ENCODE measurements at regions not wholly inside any gene's neighbourhood (a gene's known extent, or its start where the extent isn't known, plus 50 kb on each side); places are given as distances from the start of the nearest gene placed in this dataset.
"Not testable (repeated sequence)": the region's sequence is repeated elsewhere in the genome, so short reads cannot be mapped to it uniquely, and the experiment has no call there.

DNA sequence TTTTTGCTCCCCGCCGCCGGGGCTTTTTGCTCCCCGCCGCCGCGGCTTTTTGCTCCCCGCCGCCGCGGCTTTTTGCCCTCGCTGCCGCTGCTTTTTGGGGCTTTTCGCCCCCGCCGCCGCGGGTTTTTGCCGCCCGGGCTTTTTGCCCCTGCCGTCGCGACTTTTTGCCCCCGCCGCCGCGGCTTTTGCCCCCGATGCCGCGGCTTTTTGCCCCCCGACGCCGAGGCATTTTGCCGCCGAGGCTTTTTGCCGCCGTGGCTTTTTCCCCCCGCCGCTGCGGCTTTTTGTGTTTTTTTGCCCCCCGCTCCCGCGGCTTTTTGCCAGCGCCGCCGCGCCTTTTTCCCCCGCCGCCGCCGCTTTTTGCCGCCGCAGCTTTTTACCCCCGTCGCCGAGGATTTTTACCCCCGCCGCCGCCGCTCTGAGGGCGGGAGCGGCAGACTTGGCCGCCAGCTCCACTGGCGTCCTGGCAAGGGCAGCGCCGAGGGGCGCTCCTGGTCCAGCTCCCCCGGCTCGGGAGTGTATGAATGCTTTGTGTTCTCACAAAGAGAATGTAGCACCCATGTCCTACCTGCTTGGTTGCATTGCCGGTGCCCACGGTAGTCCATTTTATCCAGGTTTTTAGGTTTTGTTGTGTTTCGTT is 151.7 kb downstream of the KCNJ18 start:
- peaks cover 42 to 59% of the 10 kb centered on the region in 2 experiments for H3K9me3 Mint-ChIP-seq
- TF ChIP-seq, protein P1, sequence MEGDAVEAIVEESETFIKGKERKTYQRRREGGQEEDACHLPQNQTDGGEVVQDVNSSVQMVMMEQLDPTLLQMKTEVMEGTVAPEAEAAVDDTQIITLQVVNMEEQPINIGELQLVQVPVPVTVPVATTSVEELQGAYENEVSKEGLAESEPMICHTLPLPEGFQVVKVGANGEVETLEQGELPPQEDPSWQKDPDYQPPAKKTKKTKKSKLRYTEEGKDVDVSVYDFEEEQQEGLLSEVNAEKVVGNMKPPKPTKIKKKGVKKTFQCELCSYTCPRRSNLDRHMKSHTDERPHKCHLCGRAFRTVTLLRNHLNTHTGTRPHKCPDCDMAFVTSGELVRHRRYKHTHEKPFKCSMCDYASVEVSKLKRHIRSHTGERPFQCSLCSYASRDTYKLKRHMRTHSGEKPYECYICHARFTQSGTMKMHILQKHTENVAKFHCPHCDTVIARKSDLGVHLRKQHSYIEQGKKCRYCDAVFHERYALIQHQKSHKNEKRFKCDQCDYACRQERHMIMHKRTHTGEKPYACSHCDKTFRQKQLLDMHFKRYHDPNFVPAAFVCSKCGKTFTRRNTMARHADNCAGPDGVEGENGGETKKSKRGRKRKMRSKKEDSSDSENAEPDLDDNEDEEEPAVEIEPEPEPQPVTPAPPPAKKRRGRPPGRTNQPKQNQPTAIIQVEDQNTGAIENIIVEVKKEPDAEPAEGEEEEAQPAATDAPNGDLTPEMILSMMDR (conservative IDR thresholded peaks at IDR 0.05), result no peak
- H4K91ac ChIP-seq (ENCODE audit: insufficient read length, low read depth, low read length), result no peak overlapping the region

DNA sequence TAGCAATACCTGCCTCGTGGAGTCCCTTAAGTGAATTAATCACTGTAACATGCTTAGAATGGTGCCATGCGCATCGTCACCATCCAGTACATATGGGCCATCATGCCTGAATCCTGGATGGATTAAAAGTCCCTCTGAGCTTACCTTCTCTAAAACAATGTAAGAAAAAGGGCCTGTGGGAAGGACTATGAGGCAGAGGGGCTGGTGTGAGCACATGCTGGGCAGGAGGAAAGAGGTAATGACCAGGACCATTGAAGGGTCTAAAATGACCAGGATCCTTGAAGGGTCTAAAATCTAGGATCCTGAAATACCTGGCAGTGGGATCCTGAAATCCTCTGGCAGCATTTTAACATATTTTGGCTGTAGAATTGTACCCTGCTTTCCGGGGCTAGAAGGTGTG is 156.2 kb downstream of the KCNJ18 start:
- not testable (repeated sequence) for H2AK5ac ChIP-seq (ENCODE audit: insufficient read length, low read length); H3K4ac ChIP-seq (ENCODE audit: low read depth, low read length); H3K23me2 ChIP-seq (ENCODE audit: insufficient read length, low read depth, low read length, poor library complexity, severe bottlenecking); H2AFZ ChIP-seq (ENCODE audit: low read length); H3K56ac ChIP-seq (ENCODE audit: insufficient read length, low read depth, low read length); H3K4me2 ChIP-seq (ENCODE audit: insufficient read depth, insufficient read length, low read length); H3K27me3 ChIP-seq (ENCODE audit: insufficient read depth, low read length); H3K18ac ChIP-seq (ENCODE audit: insufficient read length, low read depth, low read length); H3K4me1 ChIP-seq (ENCODE audit: insufficient read depth, low read length); H4K8ac ChIP-seq (replicated peaks; ENCODE audit: insufficient read length, low read depth, low read length); H4K20me1 ChIP-seq (ENCODE audit: control insufficient read depth, insufficient read depth, insufficient read length); H3K14ac ChIP-seq (ENCODE audit: insufficient read depth, low read length); H2BK15ac ChIP-seq (ENCODE audit: low read depth, low read length); DNase-seq; H3K27me3 Mint-ChIP-seq (ENCODE audit: low read depth); H3K79me2 ChIP-seq (ENCODE audit: insufficient read depth, low read length); H3K4me3 Mint-ChIP-seq; H3K4me1 Mint-ChIP-seq; H2BK12ac ChIP-seq (ENCODE audit: insufficient read length, low read depth, low read length); H2BK5ac ChIP-seq (ENCODE audit: insufficient read length, low read length); H2BK20ac ChIP-seq (ENCODE audit: low read depth, low read length, poor library complexity, severe bottlenecking); H4K5ac ChIP-seq (ENCODE audit: insufficient read length, low read depth, low read length); H4K91ac ChIP-seq (ENCODE audit: insufficient read length, low read depth, low read length); H3K23ac ChIP-seq (ENCODE audit: insufficient read length, low read depth, low read length); H3K79me1 ChIP-seq (ENCODE audit: insufficient read depth, low read depth, low read length, poor library complexity, severe bottlenecking); H3T11ph ChIP-seq (ENCODE audit: low read length); H2BK120ac ChIP-seq (ENCODE audit: low read depth, low read length, poor library complexity, severe bottlenecking); H3K27ac Mint-ChIP-seq; H3K27ac ChIP-seq (ENCODE audit: insufficient read length, low read depth, low read length); H3K9ac ChIP-seq (ENCODE audit: extremely low read depth, insufficient read length, low read length)
- Mint-ChIP-seq H3K36me3 (ENCODE audit: insufficient read depth in 1 of 3, low read depth in 3 of 3) (peaks cover 5 to 18% (median 12%) of the 10 kb centered on the region in 3 experiments), H3K9me3 (peaks cover 23 to 35% of the 10 kb centered on the region in 2 experiments)
- no CpG with 5 or more reads among the region's 4 CpGs for WGBS (ENCODE audit: extremely low coverage, insufficient read length, low lambda C conversion rate)
- peaks cover 18% of the 10 kb centered on the region for H3K9me3 ChIP-seq (ENCODE audit: control insufficient read depth, low read depth, low read length)

More for the DNA sequence above, 151.7 kb downstream of the KCNJ18 start:
- H2BK12ac ChIP-seq (ENCODE audit: insufficient read length, low read depth, low read length), result no peak overlapping the region
- H3K18ac ChIP-seq (ENCODE audit: insufficient read length, low read depth, low read length), result no peak overlapping the region
- H3K14ac ChIP-seq (ENCODE audit: insufficient read depth, low read length), result no peak overlapping the region
- H3K27me3 ChIP-seq (ENCODE audit: insufficient read depth, low read length), result no peaks in the 10 kb centered on the region
- H3K4ac ChIP-seq (ENCODE audit: low read depth, low read length), result no peak overlapping the region
- Mint-ChIP-seq H3K27me3 (ENCODE audit: low read depth) (peaks cover 4% of the 10 kb centered on the region), H3K4me1 (no peaks in the 10 kb centered on the region), H3K4me3 (no peak overlapping the region), H3K27ac (no peak overlapping the region), H3K36me3 (ENCODE audit: insufficient read depth in 1 of 3, low read depth in 3 of 3) (peaks cover 3 to 18% (median 7%) of the 10 kb centered on the region in 3 experiments; a peak in 6 of 7 replicates)
- H3K9ac ChIP-seq (ENCODE audit: extremely low read depth, insufficient read length, low read length), result no peak overlapping the region
- H3K79me1 ChIP-seq (ENCODE audit: insufficient read depth, low read depth, low read length, poor library complexity, severe bottlenecking), result no peaks in the 10 kb centered on the region
- H3K9me3 ChIP-seq (ENCODE audit: control insufficient read depth, low read depth, low read length), result peaks cover 17% of the 10 kb centered on the region
- H4K20me1 ChIP-seq (ENCODE audit: control insufficient read depth, insufficient read depth, insufficient read length), result no peaks in the 10 kb centered on the region
- H2AFZ ChIP-seq (ENCODE audit: low read length), result no peak overlapping the region
- H2BK15ac ChIP-seq (ENCODE audit: low read depth, low read length), result no peak overlapping the region
- H3K4me1 ChIP-seq (ENCODE audit: insufficient read depth, low read length), result no peaks in the 10 kb centered on the region
- no peak for DNase-seq
- H3K56ac ChIP-seq (ENCODE audit: insufficient read length, low read depth, low read length), result no peak overlapping the region
- no CpG with 5 or more reads among the region's 72 CpGs for WGBS (ENCODE audit: extremely low coverage, insufficient read length, low lambda C conversion rate)
- H3K27ac ChIP-seq (ENCODE audit: insufficient read length, low read depth, low read length), result no peak overlapping the region
- H3K23me2 ChIP-seq (ENCODE audit: insufficient read length, low read depth, low read length, poor library complexity, severe bottlenecking), result no peaks in the 10 kb centered on the region
- H3K23ac ChIP-seq (ENCODE audit: insufficient read length, low read depth, low read length), result no peak overlapping the region
- H4K8ac ChIP-seq (replicated peaks; ENCODE audit: insufficient read length, low read depth, low read length), result no peak overlapping the region
- H2BK5ac ChIP-seq (ENCODE audit: insufficient read length, low read length), result no peak overlapping the region
- no peak overlapping the region for H3T11ph ChIP-seq (ENCODE audit: low read length)
- no peak overlapping the region for H4K5ac ChIP-seq (ENCODE audit: insufficient read length, low read depth, low read length)
- no peaks in the 10 kb centered on the region for H3K79me2 ChIP-seq (ENCODE audit: insufficient read depth, low read length)
- H2AK5ac ChIP-seq (ENCODE audit: insufficient read length, low read length), result no peak overlapping the region
- no peak overlapping the region for H2BK20ac ChIP-seq (ENCODE audit: low read depth, low read length, poor library complexity, severe bottlenecking)
- H3K4me2 ChIP-seq (ENCODE audit: insufficient read depth, insufficient read length, low read length), result no peak overlapping the region
- H2BK120ac ChIP-seq (ENCODE audit: low read depth, low read length, poor library complexity, severe bottlenecking), result no peak overlapping the region
